SU-DHL-6 (cell line): ENCODE measurements at regions not wholly inside any gene's neighbourhood (a gene's known extent, or its start where the extent isn't known, plus 50 kb on each side); places are given as distances from the start of the nearest gene placed in this dataset.

ENCODE experiments used
- H2AFZ ChIP-seq: fragments of 200-600 bp; sonication (generic); 2 replicates; pipeline ENCODE4 v1.6.1; 2014; ENCODE audit warnings: low read depth, mild to moderate bottlenecking, moderate library complexity, mixed read lengths, antibody characterized with exemption, low read length; ENCODE audit not compliant: severe bottlenecking
- H3F3A ChIP-seq: fragments of 200-600 bp; shearing (Covaris generic); 2 replicates; pipeline ENCODE4 v1.6.0; 2016; ENCODE audit warnings: antibody characterized with exemption, mild to moderate bottlenecking; ENCODE audit not compliant: insufficient read depth
- H3K27ac ChIP-seq: fragments of 200-600 bp; sonication (generic); 2 replicates; pipeline ENCODE4 v1.5.1; 2016; ENCODE audit warnings: low read depth, mild to moderate bottlenecking, low read length, moderate library complexity, mixed read lengths
- H3K27me3 ChIP-seq: fragments of 200-600 bp; sonication (generic), shearing (Covaris generic); 2 replicates; pipeline ENCODE4 v1.6.0; 2014; ENCODE audit warnings: mild to moderate bottlenecking, low read length
- H3K36me3 ChIP-seq: fragments of 200-600 bp; sonication (generic); 2 replicates; pipeline ENCODE4 v1.6.1; 2014; ENCODE audit warnings: mild to moderate bottlenecking, low read length, mixed read lengths
- H3K4me2 ChIP-seq: fragments of 300-600, 200-600 bp; shearing (Covaris generic), sonication (generic); 2 replicates; pipeline ENCODE4 v1.6.0; 2014; ENCODE audit warnings: low read length, low read depth, mild to moderate bottlenecking; ENCODE audit not compliant: poor library complexity, severe bottlenecking
- H3K4me3 ChIP-seq: fragments of 200-600 bp; sonication (generic); 2 replicates; pipeline ENCODE4 v1.5.1; 2014; ENCODE audit warnings: antibody characterized with exemption, low read length, mild to moderate bottlenecking, mixed read lengths; ENCODE audit not compliant: insufficient read depth, poor library complexity, severe bottlenecking
- H3K79me2 ChIP-seq: fragments of 200-600 bp; sonication (generic); 2 replicates; pipeline ENCODE4 v1.6.1; 2014; ENCODE audit warnings: mild to moderate bottlenecking, low read length, moderate library complexity; ENCODE audit not compliant: insufficient read depth
- H3K9ac ChIP-seq: fragments of 200-600 bp; sonication (generic); 2 replicates; pipeline ENCODE4 v1.7.0; 2014; ENCODE audit warnings: mild to moderate bottlenecking, low read length
- H3K9me2 ChIP-seq: fragments of 200-600 bp; sonication (generic); replicated peaks from 2 replicates; pipeline ENCODE4 v1.6.1; 2014; ENCODE audit warnings: low read length; ENCODE audit not compliant: insufficient read depth
- H3K9me3 ChIP-seq: fragments of 200-600 bp; sonication (generic); 2 replicates; pipeline ENCODE4 v1.6.1; 2014; ENCODE audit warnings: low read length, mixed read lengths; ENCODE audit not compliant: insufficient read depth
- H4K20me1 ChIP-seq: fragments of 200-600 bp; sonication (generic); 2 replicates; pipeline ENCODE4 v1.6.1; 2014; ENCODE audit warnings: low read depth, mild to moderate bottlenecking, antibody characterized with exemption, low read length, moderate library complexity, mixed read lengths
- CTCF ChIP-seq: fragments of 200-600 bp; sonication (generic); IDR thresholded peaks from one replicate; pipeline ENCODE4 v1.5.1; 2017; ENCODE audit warnings: antibody characterized with exemption, mild to moderate bottlenecking, low read length, moderate library complexity; ENCODE audit not compliant: insufficient read depth, poor library complexity, severe bottlenecking
- EZH2phosphoT487 ChIP-seq: fragments of 200-600 bp; sonication (generic), shearing (Covaris generic); conservative IDR thresholded peaks from 2 replicates; pipeline ENCODE4 v1.6.1; 2018; ENCODE audit warnings: mild to moderate bottlenecking, antibody characterized with exemption, low read length, moderate library complexity, mixed read lengths

DNA sequence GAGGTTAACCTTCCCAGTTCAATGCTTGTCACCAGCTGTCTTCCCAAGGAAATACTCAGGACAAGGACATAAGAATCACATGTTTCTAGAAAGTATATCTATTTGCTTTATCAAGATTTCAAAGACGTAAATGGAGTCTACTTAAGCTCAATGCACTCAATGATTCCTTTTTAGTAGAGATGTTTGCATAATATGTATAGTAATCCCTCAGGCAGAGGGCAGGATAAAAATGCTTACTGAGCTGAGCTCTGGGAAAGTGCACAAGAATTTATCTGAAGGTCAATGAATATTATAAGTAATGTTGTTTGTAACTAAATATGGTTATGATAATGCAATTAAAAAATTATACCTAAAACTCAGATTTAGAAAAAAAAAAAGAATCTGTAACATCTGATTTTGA is 1309.4 kb upstream of the SLC10A2 start:
- H2AFZ ChIP-seq, result no peak overlapping the region
- H3K27ac ChIP-seq, result no peak overlapping the region
- H4K20me1 ChIP-seq, result no peaks in the 10 kb centered on the region
- H3K4me2 ChIP-seq, result no peak overlapping the region
- H3K36me3 ChIP-seq, result no peaks in the 10 kb centered on the region
- no peak overlapping the region for H3K9ac ChIP-seq
- H3K79me2 ChIP-seq, result no peaks in the 10 kb centered on the region
- no peaks in the 10 kb centered on the region for H3K27me3 ChIP-seq
- H3K4me3 ChIP-seq, result no peak overlapping the region
- no peaks in the 10 kb centered on the region for H3K9me2 ChIP-seq
- no peaks in the 10 kb centered on the region for H3K9me3 ChIP-seq
- H3F3A ChIP-seq, result no peaks in the 10 kb centered on the region
- TF ChIP-seq CTCF (no peak), EZH2phosphoT487 (no peak)

DNA sequence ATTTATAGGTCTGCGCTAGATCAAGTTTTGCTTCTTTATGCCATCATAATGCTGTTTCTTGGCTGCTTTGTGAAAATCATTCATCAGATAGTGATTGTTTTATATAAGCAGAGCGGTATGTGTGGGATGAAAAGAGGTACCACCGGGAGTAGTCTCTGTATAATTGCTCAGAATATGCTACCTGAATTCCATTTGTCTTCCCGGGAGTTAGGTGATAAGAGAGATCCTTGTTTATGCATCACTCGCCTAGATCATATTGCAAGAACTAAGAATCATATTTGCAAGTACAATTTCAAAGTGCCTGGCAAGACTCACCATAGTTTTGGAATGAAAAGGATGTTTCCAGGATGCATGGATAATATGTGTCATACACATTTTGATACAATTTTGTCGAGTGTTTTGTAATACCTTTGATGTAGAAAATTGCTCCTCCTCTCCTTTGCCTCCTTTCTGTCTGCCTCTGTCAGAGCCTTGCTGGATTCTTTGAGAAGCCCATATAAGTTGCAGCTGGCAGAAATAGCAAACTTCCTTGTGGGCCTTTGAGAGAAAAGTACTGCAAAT is 1306.0 kb upstream of the SLC10A2 start:
- Histone ChIP-seq H3F3A (no peaks in the 10 kb centered on the region), H3K27me3 (no peaks in the 10 kb centered on the region), H2AFZ (no peak overlapping the region), H3K9ac (no peak overlapping the region), H3K4me2 (no peak overlapping the region), H3K36me3 (no peaks in the 10 kb centered on the region), H3K27ac (no peak overlapping the region), H3K9me2 (no peaks in the 10 kb centered on the region), H3K4me3 (no peak overlapping the region), H3K9me3 (no peaks in the 10 kb centered on the region), H4K20me1 (no peaks in the 10 kb centered on the region), H3K79me2 (no peaks in the 10 kb centered on the region)
- TF ChIP-seq EZH2phosphoT487 (no peak), CTCF (no peak)

GRCh38 chr13:104365430-104365829 is 1299.2 kb upstream of the SLC10A2 start:
- TF ChIP-seq EZH2phosphoT487, result no peak
- no peak for TF ChIP-seq CTCF
- Histone ChIP-seq H4K20me1 (no peaks in the 10 kb centered on the region), H3K4me3 (no peak overlapping the region)

More at GRCh38 chr13:104365430-104365829, 1299.2 kb upstream of the SLC10A2 start:
- H3K27ac ChIP-seq, result no peak overlapping the region
- H3K4me2 ChIP-seq, result no peak overlapping the region
- no peaks in the 10 kb centered on the region for H3K36me3 ChIP-seq
- H3K9me3 ChIP-seq, result no peaks in the 10 kb centered on the region
- no peak overlapping the region for H2AFZ ChIP-seq
- H3K27me3 ChIP-seq, result no peaks in the 10 kb centered on the region
- H3K9ac ChIP-seq, result no peak overlapping the region
- H3K79me2 ChIP-seq, result no peaks in the 10 kb centered on the region
- no peaks in the 10 kb centered on the region for H3K9me2 ChIP-seq
- H3F3A ChIP-seq, result no peaks in the 10 kb centered on the region
